Right cardiac atrium (tissue), 5 donors: ENCODE measurements at regions not wholly inside any gene's neighbourhood (a gene's known extent, or its start where the extent isn't known, plus 50 kb on each side); places are given as distances from the start of the nearest gene placed in this dataset.
A peak's percentile ranks its signal among the peaks of the same experiment; 100 is the strongest.

ENCODE experiments used
- ATAC-seq, 2 donors: fragments of 200-7000 bp; cut with Tn5 transposase; one replicate each; pipeline versions ENCODE4 v1.8.0 to v1.9.1; 2020; ENCODE audit warnings: moderate library complexity in 2 of 2, mild to moderate bottlenecking in 1 of 2
- DNase-seq, 3 donors: peaks; one replicate each; pipeline ENCODE4 v3.0.0-alpha.2; 2020
- H3K27ac ChIP-seq: one replicate; pipeline ENCODE4 v1.5.1; 2013; ENCODE audit warnings: mild to moderate bottlenecking, low read length, control low read depth, moderate library complexity
- H3K27me3 ChIP-seq: one replicate; pipeline ENCODE4 v1.6.1; 2013; ENCODE audit not compliant: control insufficient read depth, insufficient read depth
- H3K4me1 ChIP-seq: one replicate; pipeline ENCODE4 v1.6.1; 2013; ENCODE audit warnings: low read length; ENCODE audit not compliant: control insufficient read depth, insufficient read depth
- H3K4me3 ChIP-seq: one replicate; pipeline ENCODE4 v1.5.1; 2013; ENCODE audit warnings: low read length, control low read depth
- H3K9me3 ChIP-seq: one replicate; pipeline ENCODE4 v1.6.1; 2013; ENCODE audit warnings: low read length; ENCODE audit not compliant: control insufficient read depth
- WGBS: extraction: QIAGEN DNeasy Blood & Tissue Kit; methylation state at CpG from one replicate; pipeline ENCODE4 v1.1.7; 2013; 5-methylcytosine and 5-hydroxymethylcytosine counted together
- intact Hi-C, 4 donors: fragments of 100-400 bp; cut with DNase I; formaldehyde crosslinking; loops; one replicate each; pipeline versions ENCODE4 v1.11.0 to v1.14.0; 2022 to 2023
- donor health status: healthy with polysubstance abuse.
- donor health status: DM: no; HTN: yes; CAD: no.
- donor health status: DM: no; HTN: no; CAD: no.
- donor health status: DM: no; HTN: yes; CAD: no; lungs with severe emphysema.
- donor health status: DM: yes; HTN: yes; CAD: no.

GRCh38 chr11:91650802-91651201, 573.8 kb upstream of the FAT3 start:
- no peaks in the 10 kb centered on the region for H3K27me3 ChIP-seq
- intact Hi-C loops: no loop called here
- whole genome bisulfite sequencing: 63% methylated on average over 5 of the region's 5 CpGs
- H3K4me3 ChIP-seq: no peak overlapping the region
- DNase-seq (no peak), ATAC-seq (no peak)
- H3K27ac ChIP-seq: no peak overlapping the region
- H3K4me1 ChIP-seq: no peaks in the 10 kb centered on the region
- no peaks in the 10 kb centered on the region for H3K9me3 ChIP-seq

GRCh38 chr11:91641153-91641552, 583.5 kb upstream of the FAT3 start:
- no peaks in the 10 kb centered on the region for H3K4me1 ChIP-seq
- no peak overlapping the region for H3K4me3 ChIP-seq
- H3K27ac ChIP-seq: no peak overlapping the region
- WGBS: 85% methylated on average over 3 of the region's 3 CpGs
- no peaks in the 10 kb centered on the region for H3K9me3 ChIP-seq
- DNase-seq (no peak), ATAC-seq (no peak)
- intact Hi-C loops: no loop called here
- H3K27me3 ChIP-seq: no peaks in the 10 kb centered on the region

GRCh38 chr11:91639359-91639758, 585.3 kb upstream of the FAT3 start:
- H3K4me3 ChIP-seq: no peak overlapping the region
- H3K27ac ChIP-seq: no peak overlapping the region
- H3K4me1 ChIP-seq: no peaks in the 10 kb centered on the region
- WGBS: 83% methylated on average over 2 of the region's 2 CpGs
- no peaks in the 10 kb centered on the region for H3K9me3 ChIP-seq
- DNase-seq: no peak
- intact Hi-C loops: no loop called here
- H3K27me3 ChIP-seq: no peaks in the 10 kb centered on the region
- ATAC-seq: no peak

GRCh38 chr11:91630916-91631673, 593.5 kb upstream of the FAT3 start:
- H3K4me1 ChIP-seq: no peaks in the 10 kb centered on the region
- H3K9me3 ChIP-seq: no peaks in the 10 kb centered on the region
- ATAC-seq: no peak
- H3K27me3 ChIP-seq: no peaks in the 10 kb centered on the region
- DNase-seq: no peak
- no peak overlapping the region for H3K4me3 ChIP-seq
- intact Hi-C loops: no loop called here
- H3K27ac ChIP-seq: no peak overlapping the region
- WGBS: 77% methylated on average over 4 of the region's 4 CpGs

GRCh38 chr11:91625495-91625894, 599.1 kb upstream of the FAT3 start:
- Histone ChIP-seq H3K4me3 (no peak overlapping the region), H3K9me3 (no peaks in the 10 kb centered on the region), H3K27ac (no peak overlapping the region), H3K4me1 (no peaks in the 10 kb centered on the region), H3K27me3 (no peaks in the 10 kb centered on the region)
- DNase-seq: no peak
- 52% methylated on average over 1 of the region's 1 CpG for WGBS
- ATAC-seq: peak in 1 of 2 donors; percentile 37
- intact Hi-C loops: no loop called here

GRCh38 chr11:91624021-91624420, 600.6 kb upstream of the FAT3 start:
- WGBS: 85% methylated on average over 5 of the region's 5 CpGs
- Histone ChIP-seq H3K4me3 (no peak overlapping the region), H3K4me1 (no peaks in the 10 kb centered on the region), H3K9me3 (no peaks in the 10 kb centered on the region), H3K27ac (no peak overlapping the region), H3K27me3 (no peaks in the 10 kb centered on the region)
- DNase-seq: no peak
- no peak for ATAC-seq
- intact Hi-C loops: no loop called here

GRCh38 chr11:91608677-91609076, 615.9 kb upstream of the FAT3 start:
- WGBS: 56% methylated on average over 3 of the region's 3 CpGs

GRCh38 chr11:91596111-91596510, 628.5 kb upstream of the FAT3 start:
- no peak for DNase-seq
- Histone ChIP-seq H3K4me3 (no peak overlapping the region), H3K9me3 (no peaks in the 10 kb centered on the region), H3K4me1 (no peaks in the 10 kb centered on the region), H3K27me3 (no peaks in the 10 kb centered on the region), H3K27ac (no peak overlapping the region)
- ATAC-seq: no peak
- intact Hi-C loops: loop anchor here in 1 of 4 donors (10.0 kb wide), 1 partner anchor 71 kb away; no protein-coding TSS in a partner anchor
- WGBS: 74% methylated on average over 1 of the region's 1 CpG

More at GRCh38 chr11:91608677-91609076, 615.9 kb upstream of the FAT3 start:
- no peak overlapping the region for H3K27ac ChIP-seq
- H3K4me3 ChIP-seq: no peak overlapping the region
- DNase-seq (no peak), ATAC-seq (no peak)
- H3K9me3 ChIP-seq: no peaks in the 10 kb centered on the region
- no peaks in the 10 kb centered on the region for H3K27me3 ChIP-seq
- no peaks in the 10 kb centered on the region for H3K4me1 ChIP-seq
- intact Hi-C loops: no loop called here

GRCh38 chr11:91591021-91591420, 633.6 kb upstream of the FAT3 start:
- intact Hi-C loops: loop anchor here in 1 of 4 donors (10.0 kb wide), 1 partner anchor 66 kb away; no protein-coding TSS in a partner anchor
- 86% methylated on average over 1 of the region's 1 CpG for WGBS
- no peaks in the 10 kb centered on the region for H3K9me3 ChIP-seq
- ATAC-seq (no peak), DNase-seq (no peak)
- H3K27me3 ChIP-seq: no peaks in the 10 kb centered on the region
- H3K4me1 ChIP-seq: no peaks in the 10 kb centered on the region
- H3K4me3 ChIP-seq: no peak overlapping the region
- no peak overlapping the region for H3K27ac ChIP-seq

GRCh38 chr11:91587131-91587530, 637.5 kb upstream of the FAT3 start:
- Histone ChIP-seq H3K27ac (no peak overlapping the region), H3K4me3 (no peak overlapping the region), H3K9me3 (no peaks in the 10 kb centered on the region), H3K27me3 (no peaks in the 10 kb centered on the region), H3K4me1 (no peaks in the 10 kb centered on the region)
- ATAC-seq (no peak), DNase-seq (no peak)
- WGBS: 46% methylated on average over 3 of the region's 3 CpGs
- intact Hi-C loops: no loop called here

- DNase-seq: no peak
- Histone ChIP-seq H3K4me1 (no peaks in the 10 kb centered on the region), H3K27ac (no peak overlapping the region), H3K9me3 (no peaks in the 10 kb centered on the region), H3K4me3 (no peak overlapping the region), H3K27me3 (no peaks in the 10 kb centered on the region)
- ATAC-seq: no peak
- 60% methylated on average over 4 of the region's 4 CpGs for WGBS
- intact Hi-C loops: no loop called here
These were observed 639.4 kb upstream of the FAT3 start for GRCh38 chr11:91585035-91585801.
